ENCODE measurements at regions not wholly inside any gene's neighbourhood (a gene's known extent, or its start where the extent isn't known, plus 50 kb on each side); places are given as distances from the start of the nearest gene placed in this dataset.

DNA sequence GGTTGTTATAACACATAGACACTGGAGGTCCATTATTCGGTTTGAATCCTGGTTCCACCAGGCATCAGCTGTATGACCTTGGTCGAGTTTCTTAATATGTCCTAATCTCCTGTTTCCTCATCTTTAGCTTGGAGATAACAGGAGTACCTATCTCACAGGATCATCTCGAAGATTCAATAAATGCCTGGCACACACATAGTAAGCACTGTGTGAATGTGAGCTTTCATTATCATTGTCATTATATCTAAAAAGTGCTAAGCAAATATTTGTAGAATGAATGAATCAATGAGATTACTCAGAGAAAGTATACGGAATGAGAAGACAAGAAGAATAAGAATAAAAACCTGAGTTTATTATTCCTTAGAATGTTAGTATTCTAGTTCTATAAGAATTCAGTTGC, 227.4 kb upstream of the CFAP20DC start:
- no peaks in the 10 kb centered on the region for H3K9me3 ChIP-seq (ENCODE audit: low read length)
- no peak overlapping the region for H3K4me3 ChIP-seq (ENCODE audit: low read length)
- H3F3A ChIP-seq (ENCODE audit: insufficient read depth, low read length, poor library complexity, severe bottlenecking): no peaks in the 10 kb centered on the region
- no peaks in the 10 kb centered on the region for H3K79me2 ChIP-seq (replicated peaks; ENCODE audit: insufficient read depth, low read length)
- no peak overlapping the region for H3K4me2 ChIP-seq (ENCODE audit: low read length)
- H3K9me2 ChIP-seq (ENCODE audit: insufficient read depth, low read length): no peaks in the 10 kb centered on the region
- H4K20me1 ChIP-seq (ENCODE audit: insufficient read depth): no peaks in the 10 kb centered on the region
- no peaks in the 10 kb centered on the region for H3K36me3 ChIP-seq (ENCODE audit: insufficient read depth, low read length)
- no peaks in the 10 kb centered on the region for H3K27me3 ChIP-seq (ENCODE audit: insufficient read depth, low read depth, low read length)
- no peak overlapping the region for H3K9ac ChIP-seq (ENCODE audit: low read length)
- no peak overlapping the region for H2AFZ ChIP-seq (ENCODE audit: low read depth, low read length)
- H3K27ac ChIP-seq (ENCODE audit: low read length): no peak overlapping the region
- no peak for TF ChIP-seq RAD21 (conservative IDR thresholded peaks at IDR 0.05)
- TF ChIP-seq POLR2AphosphoS5 (IDR thresholded peaks at IDR 0.05): no peak
- no peak for TF ChIP-seq EP300 (conservative IDR thresholded peaks at IDR 0.05; ENCODE audit: poor library complexity, severe bottlenecking)
- no peak for TF ChIP-seq REST (IDR thresholded peaks at IDR 0.05; ENCODE audit: borderline replicate concordance)
- no peak for TF ChIP-seq EZH2 (IDR thresholded peaks at IDR 0.05; ENCODE audit: borderline replicate concordance, insufficient read depth, low read length, poor library complexity, severe bottlenecking)
- TF ChIP-seq MXI1 (conservative IDR thresholded peaks at IDR 0.05; ENCODE audit: poor library complexity, severe bottlenecking): no peak
- TF ChIP-seq TAF1 (IDR thresholded peaks at IDR 0.05; ENCODE audit: low read depth): no peak
- no peak for TF ChIP-seq SMC3 (conservative IDR thresholded peaks at IDR 0.05; ENCODE audit: poor library complexity)
- TF ChIP-seq, protein P1, sequence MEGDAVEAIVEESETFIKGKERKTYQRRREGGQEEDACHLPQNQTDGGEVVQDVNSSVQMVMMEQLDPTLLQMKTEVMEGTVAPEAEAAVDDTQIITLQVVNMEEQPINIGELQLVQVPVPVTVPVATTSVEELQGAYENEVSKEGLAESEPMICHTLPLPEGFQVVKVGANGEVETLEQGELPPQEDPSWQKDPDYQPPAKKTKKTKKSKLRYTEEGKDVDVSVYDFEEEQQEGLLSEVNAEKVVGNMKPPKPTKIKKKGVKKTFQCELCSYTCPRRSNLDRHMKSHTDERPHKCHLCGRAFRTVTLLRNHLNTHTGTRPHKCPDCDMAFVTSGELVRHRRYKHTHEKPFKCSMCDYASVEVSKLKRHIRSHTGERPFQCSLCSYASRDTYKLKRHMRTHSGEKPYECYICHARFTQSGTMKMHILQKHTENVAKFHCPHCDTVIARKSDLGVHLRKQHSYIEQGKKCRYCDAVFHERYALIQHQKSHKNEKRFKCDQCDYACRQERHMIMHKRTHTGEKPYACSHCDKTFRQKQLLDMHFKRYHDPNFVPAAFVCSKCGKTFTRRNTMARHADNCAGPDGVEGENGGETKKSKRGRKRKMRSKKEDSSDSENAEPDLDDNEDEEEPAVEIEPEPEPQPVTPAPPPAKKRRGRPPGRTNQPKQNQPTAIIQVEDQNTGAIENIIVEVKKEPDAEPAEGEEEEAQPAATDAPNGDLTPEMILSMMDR (IDR thresholded peaks at IDR 0.05; ENCODE audit: poor library complexity, severe bottlenecking): no peak

DNA sequence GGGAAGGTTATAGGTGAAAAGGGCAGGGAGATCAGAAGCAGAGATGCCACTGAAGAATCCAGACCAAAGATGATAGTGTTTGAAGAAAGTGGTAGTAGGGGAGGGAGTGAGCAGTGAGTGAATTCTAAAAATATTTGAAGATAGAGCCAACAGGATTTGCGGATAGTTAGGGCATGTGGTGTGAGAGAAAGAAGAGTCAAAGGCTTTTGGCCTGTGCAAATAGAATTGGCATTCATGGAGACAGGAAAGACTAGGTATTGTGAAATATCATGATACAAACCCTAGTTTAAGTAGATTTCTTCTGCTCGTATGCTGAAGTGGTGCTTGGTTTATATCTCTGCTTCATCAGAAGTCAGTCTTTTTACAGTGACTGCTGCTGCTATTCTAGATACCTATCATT, 224.2 kb upstream of the CFAP20DC start:
- Histone ChIP-seq H3K9ac (ENCODE audit: low read length) (no peak overlapping the region), H3F3A (ENCODE audit: insufficient read depth, low read length, poor library complexity, severe bottlenecking) (no peaks in the 10 kb centered on the region), H3K27ac (ENCODE audit: low read length) (no peak overlapping the region), H3K9me2 (ENCODE audit: insufficient read depth, low read length) (no peaks in the 10 kb centered on the region), H3K9me3 (ENCODE audit: low read length) (no peaks in the 10 kb centered on the region), H3K79me2 (replicated peaks; ENCODE audit: insufficient read depth, low read length) (no peaks in the 10 kb centered on the region), H3K4me3 (ENCODE audit: low read length) (no peak overlapping the region), H3K27me3 (ENCODE audit: insufficient read depth, low read depth, low read length) (no peaks in the 10 kb centered on the region), H3K4me2 (ENCODE audit: low read length) (no peak overlapping the region), H3K36me3 (ENCODE audit: insufficient read depth, low read length) (no peaks in the 10 kb centered on the region), H2AFZ (ENCODE audit: low read depth, low read length) (no peak overlapping the region), H4K20me1 (ENCODE audit: insufficient read depth) (no peaks in the 10 kb centered on the region)
- TF ChIP-seq RAD21 (conservative IDR thresholded peaks at IDR 0.05) (no peak), POLR2AphosphoS5 (IDR thresholded peaks at IDR 0.05) (no peak), TAF1 (IDR thresholded peaks at IDR 0.05; ENCODE audit: low read depth) (no peak), REST (IDR thresholded peaks at IDR 0.05; ENCODE audit: borderline replicate concordance) (no peak), EP300 (conservative IDR thresholded peaks at IDR 0.05; ENCODE audit: poor library complexity, severe bottlenecking) (no peak), MXI1 (conservative IDR thresholded peaks at IDR 0.05; ENCODE audit: poor library complexity, severe bottlenecking) (no peak), EZH2 (IDR thresholded peaks at IDR 0.05; ENCODE audit: borderline replicate concordance, insufficient read depth, low read length, poor library complexity, severe bottlenecking) (no peak), SMC3 (conservative IDR thresholded peaks at IDR 0.05; ENCODE audit: poor library complexity) (no peak)
- TF ChIP-seq, protein P1 (IDR thresholded peaks at IDR 0.05; ENCODE audit: poor library complexity, severe bottlenecking): no peak

Measured in neural cell (in vitro differentiated cells).